HCT116 (cell line): ENCODE measurements at regions not wholly inside any gene's neighbourhood (a gene's known extent, or its start where the extent isn't known, plus 50 kb on each side); places are given as distances from the start of the nearest gene placed in this dataset.

ENCODE experiments used
- POLR2A ChIP-seq: IDR thresholded peaks from 2 replicates; pipeline ENCODE4 v1.7.0; 2011; ENCODE audit warnings: borderline replicate concordance; ENCODE audit not compliant: insufficient read depth, insufficient read length; ENCODE audit errors: extremely low read depth
- TF ChIP-seq, protein P1 (sequence below), 3 experiments: fragments of 200-600 bp in 1 of 3; sonication (generic) in 1 of 3; IDR thresholded peaks in 2 of 3; conservative IDR thresholded peaks in 1 of 3; 2 replicates each; pipeline ENCODE4 v1.5.1; 2012 to 2017; ENCODE audit warnings: low read depth in 2 of 3, low read length in 2 of 3, antibody characterized with exemption in 1 of 3, borderline replicate concordance in 1 of 3, control low read depth in 1 of 3, mild to moderate bottlenecking in 1 of 3, mixed read lengths in 1 of 3, mixed run types in 1 of 3, moderate library complexity in 1 of 3; ENCODE audit not compliant: insufficient read depth in 1 of 3

DNA sequence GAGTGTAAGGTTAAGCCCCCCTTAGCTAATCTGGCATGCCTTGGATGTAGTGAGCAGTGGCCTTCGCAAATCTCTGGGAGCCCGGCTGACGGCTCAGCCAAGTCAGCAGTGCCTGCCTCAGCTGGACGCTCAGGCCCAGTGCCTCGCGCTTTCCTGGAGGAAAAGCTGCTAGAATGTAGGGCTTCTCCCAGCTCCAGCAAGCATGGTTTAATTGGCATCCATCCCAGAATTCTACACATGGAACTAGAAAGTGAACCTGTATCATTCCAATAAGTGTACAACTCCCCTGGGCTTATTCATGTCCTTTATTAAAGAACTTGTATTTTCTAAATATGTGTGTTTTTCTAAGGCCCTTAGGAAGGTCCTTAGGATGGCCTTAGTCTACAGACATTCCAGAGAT is 287.8 kb upstream of the SHH start:
- TF ChIP-seq, protein P1, sequence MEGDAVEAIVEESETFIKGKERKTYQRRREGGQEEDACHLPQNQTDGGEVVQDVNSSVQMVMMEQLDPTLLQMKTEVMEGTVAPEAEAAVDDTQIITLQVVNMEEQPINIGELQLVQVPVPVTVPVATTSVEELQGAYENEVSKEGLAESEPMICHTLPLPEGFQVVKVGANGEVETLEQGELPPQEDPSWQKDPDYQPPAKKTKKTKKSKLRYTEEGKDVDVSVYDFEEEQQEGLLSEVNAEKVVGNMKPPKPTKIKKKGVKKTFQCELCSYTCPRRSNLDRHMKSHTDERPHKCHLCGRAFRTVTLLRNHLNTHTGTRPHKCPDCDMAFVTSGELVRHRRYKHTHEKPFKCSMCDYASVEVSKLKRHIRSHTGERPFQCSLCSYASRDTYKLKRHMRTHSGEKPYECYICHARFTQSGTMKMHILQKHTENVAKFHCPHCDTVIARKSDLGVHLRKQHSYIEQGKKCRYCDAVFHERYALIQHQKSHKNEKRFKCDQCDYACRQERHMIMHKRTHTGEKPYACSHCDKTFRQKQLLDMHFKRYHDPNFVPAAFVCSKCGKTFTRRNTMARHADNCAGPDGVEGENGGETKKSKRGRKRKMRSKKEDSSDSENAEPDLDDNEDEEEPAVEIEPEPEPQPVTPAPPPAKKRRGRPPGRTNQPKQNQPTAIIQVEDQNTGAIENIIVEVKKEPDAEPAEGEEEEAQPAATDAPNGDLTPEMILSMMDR (IDR thresholded peaks at IDR 0.05 in 2 of 3, conservative IDR thresholded peaks at IDR 0.05 in 1 of 3; ENCODE audit: borderline replicate concordance in 1 of 3, insufficient read depth in 1 of 3, low read depth in 2 of 3, low read length in 2 of 3), result no peak
- TF ChIP-seq POLR2A, result no peak
